Liver (tissue), 8 donors: ENCODE measurements at regions not wholly inside any gene's neighbourhood (a gene's known extent, or its start where the extent isn't known, plus 50 kb on each side); places are given as distances from the start of the nearest gene placed in this dataset.

Experiments
- DNase-seq: peaks from one replicate; pipeline ENCODE4 v3.0.0-alpha.2; 2017; ENCODE audit warnings: low spot score
- H3K27ac ChIP-seq, 2 donors: one replicate each; pipeline ENCODE4 v1.7.0; 2013; ENCODE audit warnings: inconsistent platforms in 2 of 2, low read length in 2 of 2, control low read depth in 1 of 2, low read depth in 1 of 2, mild to moderate bottlenecking in 1 of 2
- H3K27me3 ChIP-seq, 4 donors: one replicate each; pipeline versions ENCODE4 v1.6.1 to v1.7.0; 2013; ENCODE audit warnings: low read length in 3 of 4, inconsistent platforms in 1 of 4, mild to moderate bottlenecking in 1 of 4, moderate library complexity in 1 of 4; ENCODE audit not compliant: control insufficient read depth in 4 of 4, insufficient read depth in 4 of 4
- H3K36me3 ChIP-seq, 4 donors: one replicate each; pipeline versions ENCODE4 v1.6.1 to v1.7.0; 2013; ENCODE audit warnings: low read length in 3 of 4, mild to moderate bottlenecking in 3 of 4, low read depth in 1 of 4, moderate library complexity in 1 of 4; ENCODE audit not compliant: control insufficient read depth in 4 of 4, insufficient read depth in 3 of 4
- H3K4me1 ChIP-seq, 4 donors: one replicate each; pipeline versions ENCODE4 v1.6.1 to v1.7.0; 2013; ENCODE audit warnings: low read length in 3 of 4, mild to moderate bottlenecking in 3 of 4, moderate library complexity in 1 of 4; ENCODE audit not compliant: control insufficient read depth in 4 of 4, insufficient read depth in 4 of 4
- H3K4me3 ChIP-seq, 3 donors: one replicate each; pipeline versions ENCODE4 v1.6.1 to v1.7.0; 2013; ENCODE audit warnings: low read length in 3 of 3, control low read depth in 1 of 3, low read depth in 1 of 3, mild to moderate bottlenecking in 1 of 3
- H3K9ac ChIP-seq, 2 donors: one replicate each; pipeline ENCODE4 v1.7.0; 2013; ENCODE audit warnings: low read length in 2 of 2, mild to moderate bottlenecking in 2 of 2, moderate library complexity in 2 of 2, control low read depth in 1 of 2, low read depth in 1 of 2
- H3K9me3 ChIP-seq, 4 donors: one replicate each; pipeline versions ENCODE4 v1.6.1 to v1.7.0; 2013; ENCODE audit warnings: low read length in 3 of 4; ENCODE audit not compliant: control insufficient read depth in 4 of 4
- EGR1 ChIP-seq, 2 donors: IDR thresholded peaks; 2 replicates each; pipeline ENCODE4 v1.6.1; 2016 to 2018; ENCODE audit warnings: antibody characterized with exemption in 2 of 2, low read depth in 2 of 2
- FOXA1 ChIP-seq: IDR thresholded peaks from 2 replicates; pipeline ENCODE4 v1.6.1; 2016; ENCODE audit warnings: antibody characterized with exemption
- FOXA2 ChIP-seq: IDR thresholded peaks from 2 replicates; pipeline ENCODE4 v1.6.1; 2016; ENCODE audit warnings: antibody characterized with exemption
- GABPA ChIP-seq, 2 donors: IDR thresholded peaks in 1 of 2; conservative IDR thresholded peaks in 1 of 2; 2 replicates each; pipeline ENCODE4 v1.6.1; 2016; ENCODE audit warnings: antibody characterized with exemption in 2 of 2, mild to moderate bottlenecking in 1 of 2, moderate library complexity in 1 of 2
- HNF4A ChIP-seq, 2 donors: conservative IDR thresholded peaks; 2 replicates each; pipeline ENCODE4 v1.6.1; 2016; ENCODE audit warnings: antibody characterized with exemption in 2 of 2, mild to moderate bottlenecking in 2 of 2
- HNF4G ChIP-seq: IDR thresholded peaks from 2 replicates; pipeline ENCODE4 v1.6.1; 2016; ENCODE audit warnings: antibody characterized with exemption
- JUND ChIP-seq, 2 donors: IDR thresholded peaks; 2 replicates each; pipeline ENCODE4 v1.6.1; 2016; ENCODE audit warnings: antibody characterized with exemption in 2 of 2
- NR2F2 ChIP-seq: IDR thresholded peaks from 2 replicates; pipeline ENCODE4 v1.6.1; 2016; ENCODE audit warnings: antibody characterized with exemption
- RAD21 ChIP-seq, 2 donors: IDR thresholded peaks; 2 replicates each; pipeline ENCODE4 v1.6.1; 2016; ENCODE audit warnings: antibody characterized with exemption in 2 of 2, mild to moderate bottlenecking in 2 of 2
- RXRA ChIP-seq, 2 donors: IDR thresholded peaks; 2 replicates each; pipeline ENCODE4 v1.6.1; 2017 to 2018; ENCODE audit warnings: antibody characterized with exemption in 2 of 2, mild to moderate bottlenecking in 1 of 2
- TAF1 ChIP-seq: conservative IDR thresholded peaks from 2 replicates; pipeline ENCODE4 v1.6.1; 2016; ENCODE audit warnings: antibody characterized with exemption, mild to moderate bottlenecking
- YY1 ChIP-seq: IDR thresholded peaks from 2 replicates; pipeline ENCODE4 v1.6.1; 2016; ENCODE audit warnings: antibody characterized with exemption, mild to moderate bottlenecking
- WGBS: extraction: QIAGEN DNeasy Blood & Tissue Kit; methylation state at CpG from one replicate; pipeline ENCODE4 v1.1.7; 2013; 5-methylcytosine and 5-hydroxymethylcytosine counted together
- TF ChIP-seq, protein P1 (sequence below): fragments of 150-350 bp; IDR thresholded peaks from 2 replicates; pipeline ENCODE4 v1.5.1; 2017; ENCODE audit warnings: improper control_type of control experiment, low read depth, low read length; ENCODE audit not compliant: missing input control
- TF ChIP-seq, protein P2 (sequence below): IDR thresholded peaks from 2 replicates; pipeline ENCODE4 v1.6.1; 2016; ENCODE audit warnings: antibody characterized with exemption
- TF ChIP-seq, protein P3 (sequence below): IDR thresholded peaks from 2 replicates; pipeline ENCODE4 v1.6.1; 2016; ENCODE audit warnings: antibody characterized with exemption
- donor health status: healthy.
- donor health status: healthy.
- donor health status: healthy.
- donor health status: healthy.
- donor health status: healthy.

DNA sequence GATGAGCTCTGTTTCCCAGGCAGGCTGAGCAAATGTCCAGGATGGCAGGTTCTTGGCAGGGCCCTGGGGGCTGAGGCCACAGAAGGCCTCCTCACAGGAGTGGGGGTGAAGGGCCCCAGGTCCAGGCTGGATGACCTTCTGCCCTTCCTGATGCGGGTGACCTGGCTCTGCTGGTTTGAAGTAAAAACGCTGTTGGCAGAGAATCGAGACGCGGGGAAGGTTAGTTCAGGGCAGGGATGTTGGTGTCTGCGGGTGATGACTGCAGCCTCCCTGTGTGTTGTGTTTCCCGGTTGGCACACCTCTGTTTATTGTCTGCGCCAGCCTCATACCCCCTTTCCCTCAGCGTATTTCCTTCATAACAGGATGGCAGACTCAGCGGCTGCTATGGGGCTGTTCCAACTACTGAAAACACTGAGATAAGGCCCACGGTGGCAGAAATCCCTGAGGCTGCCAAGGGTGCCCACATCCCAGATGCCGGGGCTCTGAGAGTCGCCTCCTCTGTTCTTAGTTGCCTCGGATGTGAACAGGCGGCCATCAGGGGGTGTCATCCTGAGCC is 104.6 kb downstream of the METRNL start:
- no peaks in the 10 kb centered on the region for H3K27me3 ChIP-seq
- no peak overlapping the region for H3K4me3 ChIP-seq
- H3K4me1 ChIP-seq, result no peaks in the 10 kb centered on the region
- no peaks in the 10 kb centered on the region for H3K36me3 ChIP-seq
- no peak overlapping the region for H3K9ac ChIP-seq
- H3K27ac ChIP-seq, result no peak overlapping the region
- no peak for DNase-seq
- no peak for TF ChIP-seq GABPA (IDR thresholded peaks at IDR 0.05 in 1 of 2, conservative IDR thresholded peaks at IDR 0.05 in 1 of 2)
- peak; percentile 42 for TF ChIP-seq NR2F2
- TF ChIP-seq FOXA1, result no peak
- H3K9me3 ChIP-seq, result peaks cover 0 to 2% (median 0%) of the 10 kb centered on the region in 4 donors
- 72% methylated on average over 15 of the region's 15 CpGs for WGBS

DNA sequence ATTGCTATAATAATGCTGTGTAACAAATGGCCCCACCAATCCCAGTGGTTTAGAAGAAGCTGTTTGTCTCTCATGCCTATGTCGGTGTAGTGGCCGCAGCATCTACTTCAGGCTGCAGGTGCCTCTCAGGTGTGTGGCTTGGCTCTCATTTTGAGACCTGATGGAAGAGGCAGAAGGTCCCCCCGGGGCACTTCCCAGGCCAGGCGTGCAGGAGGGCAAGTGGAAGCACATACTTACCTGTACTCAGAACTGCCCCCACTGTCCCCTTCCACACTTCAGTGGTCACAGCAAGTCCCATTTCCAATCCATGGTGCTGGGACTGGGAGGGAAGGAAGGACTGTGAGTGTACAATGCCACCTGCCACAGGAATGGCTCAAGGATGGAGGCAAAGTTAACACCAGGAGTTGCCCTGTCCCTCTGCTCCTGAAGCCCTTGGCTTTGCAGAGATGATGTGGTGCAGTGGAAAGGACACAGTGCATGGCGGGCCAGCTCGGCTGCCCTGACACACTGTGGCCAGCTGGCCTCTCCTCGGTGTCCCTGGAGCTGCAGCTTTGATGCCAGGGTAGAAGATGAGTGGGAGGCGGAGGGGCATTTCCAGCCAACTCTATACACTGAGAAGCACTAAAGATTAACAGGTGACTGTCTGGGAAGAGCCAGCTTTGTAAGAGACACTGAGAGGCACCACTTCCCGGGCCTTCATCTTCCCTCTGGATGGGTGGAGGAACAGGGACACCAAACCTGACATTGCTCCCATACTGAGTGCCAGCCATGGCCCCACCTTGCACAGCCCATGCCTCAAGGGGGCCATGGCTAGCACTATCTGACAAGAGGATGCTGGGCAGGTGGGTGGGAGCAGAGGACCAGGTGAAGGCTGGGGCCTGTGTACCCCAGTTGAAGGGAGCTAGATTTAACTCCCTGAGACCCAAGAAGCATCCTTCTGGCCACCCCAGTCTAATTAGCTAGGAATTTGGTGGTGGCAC is 105.9 kb downstream of the METRNL start:
- no peak overlapping the region for H3K9ac ChIP-seq
- no peaks in the 10 kb centered on the region for H3K27me3 ChIP-seq
- H3K4me1 ChIP-seq, result no peaks in the 10 kb centered on the region
- no peaks in the 10 kb centered on the region for H3K36me3 ChIP-seq
- H3K4me3 ChIP-seq, result no peak overlapping the region
- WGBS, result 95% methylated on average over 9 of the region's 9 CpGs
- no peak for TF ChIP-seq FOXA1
- TF ChIP-seq, protein P1, sequence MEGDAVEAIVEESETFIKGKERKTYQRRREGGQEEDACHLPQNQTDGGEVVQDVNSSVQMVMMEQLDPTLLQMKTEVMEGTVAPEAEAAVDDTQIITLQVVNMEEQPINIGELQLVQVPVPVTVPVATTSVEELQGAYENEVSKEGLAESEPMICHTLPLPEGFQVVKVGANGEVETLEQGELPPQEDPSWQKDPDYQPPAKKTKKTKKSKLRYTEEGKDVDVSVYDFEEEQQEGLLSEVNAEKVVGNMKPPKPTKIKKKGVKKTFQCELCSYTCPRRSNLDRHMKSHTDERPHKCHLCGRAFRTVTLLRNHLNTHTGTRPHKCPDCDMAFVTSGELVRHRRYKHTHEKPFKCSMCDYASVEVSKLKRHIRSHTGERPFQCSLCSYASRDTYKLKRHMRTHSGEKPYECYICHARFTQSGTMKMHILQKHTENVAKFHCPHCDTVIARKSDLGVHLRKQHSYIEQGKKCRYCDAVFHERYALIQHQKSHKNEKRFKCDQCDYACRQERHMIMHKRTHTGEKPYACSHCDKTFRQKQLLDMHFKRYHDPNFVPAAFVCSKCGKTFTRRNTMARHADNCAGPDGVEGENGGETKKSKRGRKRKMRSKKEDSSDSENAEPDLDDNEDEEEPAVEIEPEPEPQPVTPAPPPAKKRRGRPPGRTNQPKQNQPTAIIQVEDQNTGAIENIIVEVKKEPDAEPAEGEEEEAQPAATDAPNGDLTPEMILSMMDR, result no peak
- TF ChIP-seq, protein P2, sequence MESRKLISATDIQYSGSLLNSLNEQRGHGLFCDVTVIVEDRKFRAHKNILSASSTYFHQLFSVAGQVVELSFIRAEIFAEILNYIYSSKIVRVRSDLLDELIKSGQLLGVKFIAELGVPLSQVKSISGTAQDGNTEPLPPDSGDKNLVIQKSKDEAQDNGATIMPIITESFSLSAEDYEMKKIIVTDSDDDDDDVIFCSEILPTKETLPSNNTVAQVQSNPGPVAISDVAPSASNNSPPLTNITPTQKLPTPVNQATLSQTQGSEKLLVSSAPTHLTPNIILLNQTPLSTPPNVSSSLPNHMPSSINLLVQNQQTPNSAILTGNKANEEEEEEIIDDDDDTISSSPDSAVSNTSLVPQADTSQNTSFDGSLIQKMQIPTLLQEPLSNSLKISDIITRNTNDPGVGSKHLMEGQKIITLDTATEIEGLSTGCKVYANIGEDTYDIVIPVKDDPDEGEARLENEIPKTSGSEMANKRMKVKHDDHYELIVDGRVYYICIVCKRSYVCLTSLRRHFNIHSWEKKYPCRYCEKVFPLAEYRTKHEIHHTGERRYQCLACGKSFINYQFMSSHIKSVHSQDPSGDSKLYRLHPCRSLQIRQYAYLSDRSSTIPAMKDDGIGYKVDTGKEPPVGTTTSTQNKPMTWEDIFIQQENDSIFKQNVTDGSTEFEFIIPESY, result no peak
- no peak for TF ChIP-seq EGR1 (IDR thresholded peaks at IDR 0.05; ENCODE audit: low read depth in 2 of 2)
- H3K9me3 ChIP-seq, result peaks cover 0 to 2% (median 0%) of the 10 kb centered on the region in 4 donors
- DNase-seq, result peak; percentile 24
- H3K27ac ChIP-seq, result no peak overlapping the region

DNA sequence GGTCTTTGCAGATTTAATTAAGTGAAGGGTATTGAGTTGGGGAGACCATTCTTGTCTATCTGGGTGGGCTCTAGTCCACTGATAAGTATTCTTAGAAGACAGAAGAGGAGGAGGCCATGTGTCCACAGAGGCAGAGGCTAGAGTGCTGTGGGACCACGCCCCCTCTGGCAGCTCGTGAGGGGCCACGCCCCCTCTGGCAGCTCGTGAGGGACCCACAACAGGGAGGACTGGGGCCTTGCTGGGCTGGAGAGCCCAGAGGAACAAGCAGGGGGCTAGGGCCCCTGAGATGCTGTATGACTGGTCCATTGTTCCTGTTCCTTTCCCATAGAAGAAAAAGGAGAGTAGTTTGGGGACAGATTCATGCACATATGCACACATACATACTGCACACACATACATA is 106.8 kb downstream of the METRNL start:
- Histone ChIP-seq H3K9me3 (peaks cover 0 to 2% (median 0%) of the 10 kb centered on the region in 4 donors), H3K4me3 (no peak overlapping the region), H3K27ac (no peak overlapping the region), H3K36me3 (no peaks in the 10 kb centered on the region), H3K27me3 (no peaks in the 10 kb centered on the region), H3K4me1 (no peaks in the 10 kb centered on the region), H3K9ac (no peak overlapping the region)
- peak; percentile 34 for DNase-seq
- WGBS, result 47% methylated on average over 4 of the region's 4 CpGs
- TF ChIP-seq GABPA (IDR thresholded peaks at IDR 0.05 in 1 of 2, conservative IDR thresholded peaks at IDR 0.05 in 1 of 2) (no peak), YY1 (no peak), HNF4G (no peak), JUND (IDR thresholded peaks at IDR 0.05) (no peak), RXRA (IDR thresholded peaks at IDR 0.05) (no peak), FOXA1 (no peak), RAD21 (IDR thresholded peaks at IDR 0.05) (no peak), EGR1 (IDR thresholded peaks at IDR 0.05; ENCODE audit: low read depth in 2 of 2) (no peak), HNF4A (conservative IDR thresholded peaks at IDR 0.05) (no peak), NR2F2 (no peak), FOXA2 (no peak), TAF1 (no peak)
- TF ChIP-seq, protein P3, sequence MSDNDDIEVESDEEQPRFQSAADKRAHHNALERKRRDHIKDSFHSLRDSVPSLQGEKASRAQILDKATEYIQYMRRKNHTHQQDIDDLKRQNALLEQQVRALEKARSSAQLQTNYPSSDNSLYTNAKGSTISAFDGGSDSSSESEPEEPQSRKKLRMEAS, result no peak
- TF ChIP-seq, protein P2, result no peak
- TF ChIP-seq, protein P1, result no peak
